Type B pancreatic cell (in vitro differentiated cells): ENCODE measurements at regions not wholly inside any gene's neighbourhood (a gene's known extent, or its start where the extent isn't known, plus 50 kb on each side); places are given as distances from the start of the nearest gene placed in this dataset.

Source experiments
- DNase-seq: peaks from one replicate; pipeline ENCODE4 v3.0.0; 2021; ENCODE audit warnings: mixed read lengths; ENCODE audit not compliant: unreplicated experiment; ENCODE audit errors: extremely low spot score
- H3K27ac Mint-ChIP-seq: 2 replicates; pipeline ENCODE4 v1.8.0; 2021; ENCODE audit warnings: mild to moderate bottlenecking, mixed read lengths
- H3K27me3 Mint-ChIP-seq: 2 replicates; pipeline ENCODE4 v1.8.0; 2021; ENCODE audit warnings: mixed read lengths
- H3K36me3 Mint-ChIP-seq: 2 replicates; pipeline ENCODE4 v1.8.0; 2021; ENCODE audit warnings: mixed read lengths
- H3K4me1 Mint-ChIP-seq: one replicate; pipeline ENCODE4 v1.8.0; 2021; ENCODE audit warnings: mixed read lengths; ENCODE audit not compliant: unreplicated experiment
- H3K4me3 Mint-ChIP-seq: 2 replicates; pipeline ENCODE4 v1.8.0; 2021; ENCODE audit warnings: mild to moderate bottlenecking, mixed read lengths
- H3K9me3 Mint-ChIP-seq: 2 replicates; pipeline ENCODE4 v1.8.0; 2021; ENCODE audit warnings: mixed read lengths
- CTCF ChIP-seq: fragments of 200-600 bp; sonication (generic); conservative IDR thresholded peaks from 2 replicates; pipeline ENCODE4 v1.5.0; 2021; ENCODE audit warnings: antibody characterized with exemption, mild to moderate bottlenecking

DNA sequence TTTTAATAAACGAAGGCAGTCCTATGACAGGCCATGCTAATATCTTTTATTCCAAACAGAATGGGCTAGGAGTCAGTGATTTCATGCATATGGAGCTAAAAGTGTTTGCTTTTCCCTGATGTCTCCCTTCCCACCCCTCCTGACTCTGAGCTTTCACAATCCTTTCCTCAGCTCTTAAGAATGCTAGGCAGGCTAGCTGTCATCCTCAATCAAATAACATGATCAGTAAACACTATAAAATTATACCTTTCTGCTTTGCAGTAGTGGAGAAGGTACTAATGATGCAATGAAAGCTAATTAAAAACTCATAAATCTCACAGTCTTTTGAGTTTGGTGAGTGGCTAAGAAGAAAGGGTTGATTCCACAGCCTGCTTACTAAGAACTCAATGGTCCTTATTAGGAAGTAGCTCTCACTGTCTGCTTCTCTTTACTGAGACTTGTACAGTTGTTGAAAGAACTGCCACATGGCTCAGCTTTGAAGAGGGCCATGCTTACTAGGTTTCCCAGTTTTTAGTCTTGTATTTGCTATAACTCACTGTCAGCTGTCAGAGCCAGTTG, 250.9 kb upstream of the JAG1 start:
- Mint-ChIP-seq H3K9me3 (no peaks in the 10 kb centered on the region), H3K27me3 (no peaks in the 10 kb centered on the region), H3K27ac (no peak overlapping the region), H3K36me3 (no peaks in the 10 kb centered on the region), H3K4me3 (no peak overlapping the region), H3K4me1 (peaks cover 11% of the 10 kb centered on the region)
- DNase-seq: no peak
- TF ChIP-seq CTCF: no peak

DNA sequence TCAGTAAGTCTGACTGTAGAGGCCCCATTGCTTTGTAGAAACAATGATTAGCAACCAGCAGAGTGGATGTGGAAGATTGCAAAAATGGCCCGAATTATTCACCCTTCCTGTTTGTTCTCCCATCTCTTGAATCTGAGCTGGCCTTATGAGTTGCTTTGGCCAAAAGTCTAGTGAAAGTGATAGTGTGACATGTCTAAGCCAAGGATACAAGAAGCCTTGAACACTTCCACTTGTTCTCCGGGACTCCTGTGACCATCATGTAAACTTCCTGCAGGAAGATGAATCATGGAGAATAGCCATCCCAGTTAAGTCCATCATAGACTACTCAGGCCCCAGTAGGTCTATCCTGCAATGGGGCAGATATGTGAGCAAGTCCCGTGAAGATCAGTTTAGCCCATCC, 252.0 kb upstream of the JAG1 start:
- DNase-seq: no peak
- Mint-ChIP-seq H3K4me3 (no peak overlapping the region), H3K9me3 (no peaks in the 10 kb centered on the region), H3K27ac (no peak overlapping the region), H3K36me3 (no peaks in the 10 kb centered on the region), H3K27me3 (no peaks in the 10 kb centered on the region), H3K4me1 (peaks cover 11% of the 10 kb centered on the region)
- no peak for TF ChIP-seq CTCF

- no peak for TF ChIP-seq CTCF
- H3K27ac Mint-ChIP-seq: no peak overlapping the region
- no peak overlapping the region for H3K4me3 Mint-ChIP-seq
- H3K27me3 Mint-ChIP-seq: peaks cover 7% of the 10 kb centered on the region
- peaks cover 11% of the 10 kb centered on the region for H3K4me1 Mint-ChIP-seq
- DNase-seq: no peak
- H3K9me3 Mint-ChIP-seq: peaks cover 5% of the 10 kb centered on the region
- no peaks in the 10 kb centered on the region for H3K36me3 Mint-ChIP-seq
These were observed 253.3 kb upstream of the JAG1 start for GRCh38 chr20:10927011-10927583.

- Mint-ChIP-seq H3K4me3 (no peak overlapping the region), H3K36me3 (no peaks in the 10 kb centered on the region), H3K27me3 (peaks cover 8% of the 10 kb centered on the region), H3K27ac (no peak overlapping the region), H3K4me1 (peaks cover 3% of the 10 kb centered on the region), H3K9me3 (peaks cover 5% of the 10 kb centered on the region)
- no peak for DNase-seq
- TF ChIP-seq CTCF: no peak
These were observed 254.4 kb upstream of the JAG1 start for GRCh38 chr20:10927936-10928840.

DNA sequence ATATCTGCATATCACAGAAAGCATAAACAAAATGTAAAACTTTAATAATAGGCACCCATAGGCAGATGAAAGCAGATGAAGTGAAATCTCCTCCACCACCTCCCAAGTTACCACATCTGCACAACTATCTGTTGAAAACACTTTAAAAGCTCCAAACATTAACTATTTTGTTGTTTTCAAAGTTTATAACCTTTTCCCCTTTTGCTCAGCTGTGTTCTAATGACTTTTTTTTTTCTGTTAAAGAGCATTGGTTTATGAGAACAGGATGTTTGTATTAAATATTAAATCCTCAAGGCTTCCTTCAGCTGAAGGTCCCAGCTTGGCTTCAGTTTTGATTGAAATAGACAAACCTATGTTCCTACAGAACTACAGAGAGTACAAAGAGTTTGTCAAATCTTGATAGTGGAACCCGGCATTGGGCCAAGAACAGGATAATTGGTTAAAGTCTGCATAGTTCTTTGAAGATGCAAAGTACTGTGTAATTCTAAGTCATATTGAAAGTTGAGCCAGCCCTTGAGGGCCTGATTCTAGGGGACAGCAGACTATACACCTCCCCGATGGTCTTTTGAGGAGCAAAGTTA, 255.1 kb upstream of the JAG1 start:
- Mint-ChIP-seq H3K27me3 (peaks cover 8% of the 10 kb centered on the region), H3K9me3 (peaks cover 5% of the 10 kb centered on the region), H3K27ac (no peak overlapping the region), H3K36me3 (no peaks in the 10 kb centered on the region), H3K4me3 (no peak overlapping the region), H3K4me1 (no peaks in the 10 kb centered on the region)
- TF ChIP-seq CTCF: no peak
- DNase-seq: no peak
